ENCODE measurements at regions not wholly inside any gene's neighbourhood (a gene's known extent, or its start where the extent isn't known, plus 50 kb on each side); places are given as distances from the start of the nearest gene placed in this dataset.

- H3K36me3 ChIP-seq (ENCODE audit: insufficient read depth, low read length, poor library complexity, severe bottlenecking) = no peaks in the 10 kb centered on the region
- H3K9me3 ChIP-seq (ENCODE audit: low read depth, low read length, poor library complexity, severe bottlenecking) = no peaks in the 10 kb centered on the region
- intact Hi-C loops (cut with micrococcal nuclease; ENCODE audit: unreplicated experiment) = no loop called here
- CTCF ChIA-PET = no interaction called here
- no peak overlapping the region for H3K4me3 ChIP-seq (ENCODE audit: low read depth, low read length, poor library complexity, severe bottlenecking)
- POLR2A ChIA-PET (ENCODE audit: low non-redundant PET) = no interaction called here
- TF ChIP-seq EZH2 (IDR thresholded peaks at IDR 0.05; ENCODE audit: borderline replicate concordance, low read depth, low read length, poor library complexity, severe bottlenecking) (no peak), CTCF (conservative IDR thresholded peaks at IDR 0.05; ENCODE audit: low read depth, low read length) (no peak)
- no TSS peak for BruUV-seq (replicated peaks)
- DNase-seq (ENCODE audit: low spot score) = no peak
- no peaks in the 10 kb centered on the region for H3K27me3 ChIP-seq (replicated peaks; ENCODE audit: insufficient read depth, low read depth, low read length, poor library complexity)
- peaks cover 18% of the 10 kb centered on the region for H3K4me1 ChIP-seq (ENCODE audit: insufficient read depth, low read length, poor library complexity, severe bottlenecking)
- H3K27ac ChIP-seq (ENCODE audit: low read depth, low read length, poor library complexity, severe bottlenecking) = no peak overlapping the region
These were observed 79.5 kb upstream of the KCNMB2 start for GRCh38 chr3:178456621-178457285.

- Histone ChIP-seq H3K27me3 (replicated peaks; ENCODE audit: insufficient read depth, low read depth, low read length, poor library complexity) (no peaks in the 10 kb centered on the region), H3K4me1 (ENCODE audit: insufficient read depth, low read length, poor library complexity, severe bottlenecking) (peaks cover 18% of the 10 kb centered on the region), H3K36me3 (ENCODE audit: insufficient read depth, low read length, poor library complexity, severe bottlenecking) (no peaks in the 10 kb centered on the region), H3K27ac (ENCODE audit: low read depth, low read length, poor library complexity, severe bottlenecking) (no peak overlapping the region), H3K9me3 (ENCODE audit: low read depth, low read length, poor library complexity, severe bottlenecking) (no peaks in the 10 kb centered on the region), H3K4me3 (ENCODE audit: low read depth, low read length, poor library complexity, severe bottlenecking) (no peak overlapping the region)
- DNase-seq (ENCODE audit: low spot score) = no peak
- BruUV-seq (replicated peaks) = no TSS peak
- intact Hi-C loops (cut with micrococcal nuclease; ENCODE audit: unreplicated experiment) = no loop called here
- TF ChIP-seq CTCF (conservative IDR thresholded peaks at IDR 0.05; ENCODE audit: low read depth, low read length) (no peak), EZH2 (IDR thresholded peaks at IDR 0.05; ENCODE audit: borderline replicate concordance, low read depth, low read length, poor library complexity, severe bottlenecking) (no peak)
- ChIA-PET POLR2A (ENCODE audit: low non-redundant PET) (no interaction called here), CTCF (no interaction called here)
These were observed 78.7 kb upstream of the KCNMB2 start for GRCh38 chr3:178457511-178457910.

GRCh38 chr3:178458313-178459037, 77.8 kb upstream of the KCNMB2 start:
- DNase-seq (ENCODE audit: low spot score) = no peak
- no peaks in the 10 kb centered on the region for H3K27me3 ChIP-seq (replicated peaks; ENCODE audit: insufficient read depth, low read depth, low read length, poor library complexity)
- POLR2A ChIA-PET (ENCODE audit: low non-redundant PET) = no interaction called here
- intact Hi-C loops (cut with micrococcal nuclease; ENCODE audit: unreplicated experiment) = no loop called here
- no peak overlapping the region for H3K27ac ChIP-seq (ENCODE audit: low read depth, low read length, poor library complexity, severe bottlenecking)
- CTCF ChIA-PET = no interaction called here
- H3K9me3 ChIP-seq (ENCODE audit: low read depth, low read length, poor library complexity, severe bottlenecking) = no peaks in the 10 kb centered on the region
- H3K4me1 ChIP-seq (ENCODE audit: insufficient read depth, low read length, poor library complexity, severe bottlenecking) = peaks cover 18% of the 10 kb centered on the region
- no peak for TF ChIP-seq CTCF (conservative IDR thresholded peaks at IDR 0.05; ENCODE audit: low read depth, low read length)
- TF ChIP-seq EZH2 (IDR thresholded peaks at IDR 0.05; ENCODE audit: borderline replicate concordance, low read depth, low read length, poor library complexity, severe bottlenecking) = no peak
- no peak overlapping the region for H3K4me3 ChIP-seq (ENCODE audit: low read depth, low read length, poor library complexity, severe bottlenecking)
- BruUV-seq (replicated peaks) = no TSS peak
- H3K36me3 ChIP-seq (ENCODE audit: insufficient read depth, low read length, poor library complexity, severe bottlenecking) = no peaks in the 10 kb centered on the region

Data from A673 (cell line).